Peyer's patch (tissue), 4 donors: ENCODE measurements at regions not wholly inside any gene's neighbourhood (a gene's known extent, or its start where the extent isn't known, plus 50 kb on each side); places are given as distances from the start of the nearest gene placed in this dataset.

Experiments used
- CTCF ChIP-seq, 6 experiments: fragments of 450-650 bp in 4 of 6; fragments of 200-600 bp in 2 of 6; sonication (generic) in 1 of 6; IDR thresholded peaks; one replicate each; pipeline ENCODE4 v1.5.1; 2017 to 2019; ENCODE audit warnings: antibody characterized with exemption in 6 of 6, mild to moderate bottlenecking in 3 of 6, moderate library complexity in 1 of 6
- POLR2A ChIP-seq, 2 donors: fragments of 450-650 bp; IDR thresholded peaks; one replicate each; pipeline ENCODE4 v1.5.1; 2017; ENCODE audit warnings: antibody characterized with exemption in 2 of 2, mild to moderate bottlenecking in 2 of 2, moderate library complexity in 2 of 2

- TF ChIP-seq CTCF (IDR thresholded peaks at IDR 0.05) (no peak), POLR2A (IDR thresholded peaks at IDR 0.05) (no peak)
These were observed 396.2 kb upstream of the SLC35B3 start for GRCh38 chr6:8831366-8832152.
